Body of pancreas (tissue), 4 donors: ENCODE measurements at regions not wholly inside any gene's neighbourhood (a gene's known extent, or its start where the extent isn't known, plus 50 kb on each side); places are given as distances from the start of the nearest gene placed in this dataset.

Experiments used
- ATAC-seq: fragments of 150-250 bp; one replicate; pipeline ENCODE4 v1.9.1; 2016
- DNase-seq, 4 donors: peaks; one replicate each; pipeline ENCODE4 v3.0.0-alpha.2; 2019
- H3K27ac ChIP-seq, 4 donors: fragments of 200-600 bp; sonication (generic); 1 replicate in 3 of 4; 2 replicates in 1 of 4; pipeline versions ENCODE4 v1.5.1 to v1.6.1; 2016 to 2019; ENCODE audit warnings: mild to moderate bottlenecking in 1 of 4, mixed read lengths in 1 of 4, moderate library complexity in 1 of 4
- H3K27me3 ChIP-seq, 2 donors: fragments of 200-600 bp; sonication (generic); one replicate each; pipeline ENCODE4 v1.6.0; 2016; ENCODE audit warnings: mild to moderate bottlenecking in 1 of 2
- H3K36me3 ChIP-seq, 2 donors: fragments of 200-600 bp; sonication (generic); replicated peaks in 1 of 2; 2 replicates each; pipeline ENCODE4 v1.5.1; 2016; ENCODE audit warnings: low read depth in 2 of 2; ENCODE audit not compliant: insufficient read depth in 1 of 2
- H3K4me1 ChIP-seq: fragments of 200-600 bp; sonication (generic); one replicate; pipeline ENCODE4 v1.6.0; 2016
- H3K4me3 ChIP-seq, 2 donors: fragments of 200-600 bp; sonication (generic); 1 replicate in 1 of 2; 2 replicates in 1 of 2; pipeline ENCODE4 v1.5.1; 2016 to 2019
- H3K9me3 ChIP-seq, 3 donors: fragments of 200-600 bp; sonication (generic); 1 replicate in 2 of 3; 2 replicates in 1 of 3; pipeline ENCODE4 v1.5.1; 2016
- POLR2A ChIP-seq, 3 donors: fragments of 450-650 bp; IDR thresholded peaks; one replicate each; pipeline ENCODE4 v1.6.1; 2016; ENCODE audit warnings: antibody characterized with exemption in 3 of 3, mild to moderate bottlenecking in 2 of 3
- WGBS, 2 donors: methylation state at CpG; one replicate each; pipeline ENCODE4 v1.1.5; 2017; 5-methylcytosine and 5-hydroxymethylcytosine counted together
- intact Hi-C: fragments of 100-400 bp; cut with DNase I; formaldehyde crosslinking; loops from one replicate; pipeline ENCODE4 v1.15.1; 2023
- TF ChIP-seq, protein P1 (sequence below), 7 experiments: fragments of 450-650 bp in 4 of 7; fragments of 200-600 bp in 3 of 7; sonication (generic) in 3 of 7; IDR thresholded peaks; one replicate each; pipeline ENCODE4 v1.5.1; 2016 to 2019; ENCODE audit warnings: antibody characterized with exemption in 7 of 7

GRCh38 chr5:118657576-118657975, 330.8 kb downstream of the DTWD2 start:
- Histone ChIP-seq H3K9me3 (peaks cover 0 to 15% (median 0%) of the 10 kb centered on the region in 3 donors), H3K27ac (no peak overlapping the region), H3K36me3 (no peaks in the 10 kb centered on the region), H3K4me3 (no peak overlapping the region), H3K4me1 (peaks cover 10% of the 10 kb centered on the region), H3K27me3 (no peaks in the 10 kb centered on the region)
- intact Hi-C loops, result no loop called here
- no peak for TF ChIP-seq POLR2A (IDR thresholded peaks at IDR 0.05)
- TF ChIP-seq, protein P1, sequence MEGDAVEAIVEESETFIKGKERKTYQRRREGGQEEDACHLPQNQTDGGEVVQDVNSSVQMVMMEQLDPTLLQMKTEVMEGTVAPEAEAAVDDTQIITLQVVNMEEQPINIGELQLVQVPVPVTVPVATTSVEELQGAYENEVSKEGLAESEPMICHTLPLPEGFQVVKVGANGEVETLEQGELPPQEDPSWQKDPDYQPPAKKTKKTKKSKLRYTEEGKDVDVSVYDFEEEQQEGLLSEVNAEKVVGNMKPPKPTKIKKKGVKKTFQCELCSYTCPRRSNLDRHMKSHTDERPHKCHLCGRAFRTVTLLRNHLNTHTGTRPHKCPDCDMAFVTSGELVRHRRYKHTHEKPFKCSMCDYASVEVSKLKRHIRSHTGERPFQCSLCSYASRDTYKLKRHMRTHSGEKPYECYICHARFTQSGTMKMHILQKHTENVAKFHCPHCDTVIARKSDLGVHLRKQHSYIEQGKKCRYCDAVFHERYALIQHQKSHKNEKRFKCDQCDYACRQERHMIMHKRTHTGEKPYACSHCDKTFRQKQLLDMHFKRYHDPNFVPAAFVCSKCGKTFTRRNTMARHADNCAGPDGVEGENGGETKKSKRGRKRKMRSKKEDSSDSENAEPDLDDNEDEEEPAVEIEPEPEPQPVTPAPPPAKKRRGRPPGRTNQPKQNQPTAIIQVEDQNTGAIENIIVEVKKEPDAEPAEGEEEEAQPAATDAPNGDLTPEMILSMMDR (IDR thresholded peaks at IDR 0.05), result no peak
- 38 to 50% methylated on average over 1 of the region's 1 CpG for WGBS, 2 donors
- DNase-seq (no peak), ATAC-seq (no peak)

DNA sequence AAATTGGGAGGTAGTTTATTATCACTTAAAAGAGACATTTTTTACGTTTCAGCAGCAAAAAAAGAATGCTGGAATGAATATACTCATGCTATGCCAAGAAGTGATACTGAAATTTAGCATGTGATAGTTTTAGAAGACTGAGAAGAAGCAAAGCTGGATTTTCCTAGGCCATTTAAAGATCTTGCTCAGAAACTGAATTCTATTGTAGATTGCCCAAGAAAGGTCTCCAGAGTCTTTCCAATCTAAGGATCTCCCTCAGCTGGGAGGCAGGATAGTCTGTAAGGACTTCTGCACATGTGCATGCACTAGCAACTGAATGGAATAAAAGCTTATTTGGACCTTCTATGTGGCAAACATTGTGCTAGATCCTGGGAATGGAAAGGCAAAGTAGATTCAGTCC, 334.5 kb downstream of the DTWD2 start:
- intact Hi-C loops, result no loop called here
- no peak overlapping the region for H3K4me3 ChIP-seq
- H3K36me3 ChIP-seq, result no peaks in the 10 kb centered on the region
- WGBS, 2 donors, result 42 to 48% methylated on average over 1 of the region's 1 CpG
- H3K27me3 ChIP-seq, result no peaks in the 10 kb centered on the region
- H3K4me1 ChIP-seq, result peaks cover 10% of the 10 kb centered on the region
- H3K27ac ChIP-seq, result no peak overlapping the region
- TF ChIP-seq POLR2A (IDR thresholded peaks at IDR 0.05), result no peak
- TF ChIP-seq, protein P1 (IDR thresholded peaks at IDR 0.05), result no peak
- ATAC-seq (no peak), DNase-seq (no peak)
- H3K9me3 ChIP-seq, result peaks cover 0 to 15% (median 0%) of the 10 kb centered on the region in 3 donors

GRCh38 chr5:118653183-118653582, 335.2 kb downstream of the DTWD2 start:
- H3K27me3 ChIP-seq, result no peaks in the 10 kb centered on the region
- no peak overlapping the region for H3K4me3 ChIP-seq
- no peaks in the 10 kb centered on the region for H3K36me3 ChIP-seq
- peaks cover 10% of the 10 kb centered on the region for H3K4me1 ChIP-seq
- intact Hi-C loops, result no loop called here
- ATAC-seq (no peak), DNase-seq (no peak)
- peaks cover 0 to 11% (median 0%) of the 10 kb centered on the region in 3 donors for H3K9me3 ChIP-seq
- WGBS, 2 donors, result 75 to 88% methylated on average over 1 of the region's 1 CpG
- no peak for TF ChIP-seq POLR2A (IDR thresholded peaks at IDR 0.05)
- TF ChIP-seq, protein P1 (IDR thresholded peaks at IDR 0.05), result no peak
- no peak overlapping the region for H3K27ac ChIP-seq

DNA sequence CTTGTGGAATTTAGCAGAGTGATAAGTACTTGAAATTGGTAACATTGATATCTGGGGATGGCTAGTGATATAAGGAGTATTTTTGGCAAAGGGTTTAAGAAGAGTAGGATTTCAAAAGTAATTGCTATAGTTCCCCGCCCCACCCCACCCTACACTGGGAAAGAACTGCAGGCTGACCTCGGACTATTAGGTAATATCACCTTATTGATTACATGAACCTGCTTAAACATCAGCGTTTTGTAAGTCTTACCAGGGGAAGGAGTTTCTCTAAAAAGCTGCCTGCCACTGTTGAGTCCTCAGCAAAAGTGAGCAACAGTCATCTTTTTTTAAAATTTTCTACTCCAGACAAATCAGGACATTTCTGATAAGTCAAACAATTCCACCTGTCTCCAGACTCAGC, 337.3 kb downstream of the DTWD2 start:
- Histone ChIP-seq H3K4me3 (no peak overlapping the region), H3K36me3 (no peaks in the 10 kb centered on the region), H3K27me3 (no peaks in the 10 kb centered on the region), H3K27ac (no peak overlapping the region), H3K4me1 (peaks cover 10% of the 10 kb centered on the region), H3K9me3 (no peaks in the 10 kb centered on the region)
- TF ChIP-seq, protein P1 (IDR thresholded peaks at IDR 0.05), result no peak
- no peak for TF ChIP-seq POLR2A (IDR thresholded peaks at IDR 0.05)
- 39 to 44% methylated on average over 3 of the region's 3 CpGs for WGBS, 2 donors
- no peak for ATAC-seq
- intact Hi-C loops, result no loop called here
- DNase-seq, result no peak

GRCh38 chr5:118647587-118647986, 340.8 kb downstream of the DTWD2 start:
- intact Hi-C loops, result no loop called here
- ATAC-seq (no peak), DNase-seq (no peak)
- H3K4me1 ChIP-seq, result no peaks in the 10 kb centered on the region
- TF ChIP-seq, protein P1 (IDR thresholded peaks at IDR 0.05), result no peak
- TF ChIP-seq POLR2A (IDR thresholded peaks at IDR 0.05), result no peak
- H3K4me3 ChIP-seq, result no peak overlapping the region
- no peaks in the 10 kb centered on the region for H3K36me3 ChIP-seq
- H3K27me3 ChIP-seq, result no peaks in the 10 kb centered on the region
- no peak overlapping the region for H3K27ac ChIP-seq
- WGBS, 2 donors, result 35 to 41% methylated on average over 7 of the region's 7 CpGs
- no peaks in the 10 kb centered on the region for H3K9me3 ChIP-seq
